Central memory CD8-positive, alpha-beta T cell (primary cell): ENCODE measurements at regions not wholly inside any gene's neighbourhood (a gene's known extent, or its start where the extent isn't known, plus 50 kb on each side); places are given as distances from the start of the nearest gene placed in this dataset.
A peak's percentile ranks its signal among the peaks of the same experiment; 100 is the strongest.

Experiments
- ATAC-seq: fragments of 150-1000 bp; cut with Tn5 transposase; replicated peaks from 2 replicates; pipeline ENCODE4 v1.10.0; 2022; ENCODE audit warnings: mild to moderate bottlenecking, moderate FRiP score, moderate number of reproducible peaks; ENCODE audit not compliant: poor library complexity, severe bottlenecking; ENCODE audit errors: extremely low read depth
- DNase-seq, 2 donors: peaks; one replicate each; pipeline ENCODE4 v3.0.0; 2021; ENCODE audit warnings: low spot score in 2 of 2
- H3K27ac Mint-ChIP-seq: one replicate; pipeline ENCODE4 v1.8.0; 2022; ENCODE audit warnings: low read depth, mild to moderate bottlenecking, moderate library complexity, mixed read lengths
- H3K27me3 Mint-ChIP-seq: one replicate; pipeline ENCODE4 v1.8.0; 2022; ENCODE audit warnings: mixed read lengths
- H3K36me3 Mint-ChIP-seq: one replicate; pipeline ENCODE4 v1.8.0; 2022; ENCODE audit warnings: mild to moderate bottlenecking, moderate library complexity, mixed read lengths; ENCODE audit not compliant: insufficient read depth
- H3K4me1 Mint-ChIP-seq: one replicate; pipeline ENCODE4 v1.8.0; 2022; ENCODE audit warnings: mixed read lengths
- H3K4me3 Mint-ChIP-seq: one replicate; pipeline ENCODE4 v1.8.0; 2022; ENCODE audit warnings: mild to moderate bottlenecking, moderate library complexity, mixed read lengths
- H3K9me3 Mint-ChIP-seq: one replicate; pipeline ENCODE4 v1.8.0; 2022; ENCODE audit warnings: mixed read lengths

DNA sequence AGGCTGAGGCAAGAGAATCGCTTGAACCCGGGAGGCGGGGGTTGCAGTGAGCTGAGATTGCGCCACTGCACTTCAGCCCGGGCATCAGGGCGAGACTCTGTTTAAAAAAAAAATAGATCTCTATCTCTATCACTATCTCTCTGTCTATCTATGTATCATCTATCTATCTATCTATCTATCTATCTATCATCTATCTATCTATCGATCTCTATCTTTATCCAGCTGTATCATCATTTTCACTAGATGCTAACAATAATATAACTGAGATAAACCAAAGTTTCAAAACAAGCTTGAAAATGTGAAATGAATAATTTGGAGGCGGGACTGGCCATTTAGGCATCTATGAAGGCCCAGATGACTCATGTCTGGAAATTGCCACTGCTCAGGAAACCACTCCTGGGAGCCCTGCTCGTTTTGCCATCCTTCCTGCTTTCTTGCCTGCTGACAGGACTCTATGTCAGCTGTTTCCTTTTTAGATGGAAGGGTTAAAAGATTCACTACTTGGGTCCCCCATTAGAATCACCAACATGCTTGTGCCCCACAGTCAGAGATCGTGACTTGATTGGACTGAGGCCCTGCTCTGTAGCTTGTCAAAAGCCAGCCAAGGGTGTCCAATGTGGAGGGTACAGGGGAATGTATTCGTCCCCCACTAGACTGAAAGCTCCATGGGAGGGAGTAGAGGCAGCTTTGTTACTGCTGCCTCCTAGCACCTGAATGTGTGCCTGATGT, 61.7 kb downstream of the UTRN start:
- no peaks in the 10 kb centered on the region for H3K27me3 Mint-ChIP-seq

DNA sequence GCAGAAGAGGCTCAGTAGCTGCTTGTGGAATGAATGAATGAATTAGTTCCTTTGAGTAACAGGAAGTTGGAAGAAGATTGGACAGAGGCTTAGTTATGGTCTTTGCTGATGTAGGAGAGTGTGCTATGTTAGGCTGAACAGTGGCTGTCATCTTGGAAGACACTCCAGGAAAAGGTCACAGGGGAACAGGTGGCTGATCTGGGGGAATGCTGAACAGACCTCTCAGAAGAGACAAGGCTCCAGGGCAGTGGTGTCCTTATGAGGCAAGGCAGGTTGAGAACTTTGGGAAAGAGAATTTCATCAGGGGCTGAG, 62.3 kb downstream of the UTRN start:
- DNase-seq (no peak), ATAC-seq (no peak)
- H3K4me3 Mint-ChIP-seq: peak overlapping the region; percentile 79
- peaks cover 91% of the 10 kb centered on the region for H3K4me1 Mint-ChIP-seq
- H3K36me3 Mint-ChIP-seq: peaks cover 16% of the 10 kb centered on the region
- H3K9me3 Mint-ChIP-seq: no peaks in the 10 kb centered on the region
- H3K27ac Mint-ChIP-seq: peak overlapping the region; percentile 95
- no peaks in the 10 kb centered on the region for H3K27me3 Mint-ChIP-seq

More for the DNA sequence above, 61.7 kb downstream of the UTRN start:
- Mint-ChIP-seq H3K36me3 (peaks cover 16% of the 10 kb centered on the region), H3K4me3 (peak overlapping the region; percentile 79), H3K9me3 (no peaks in the 10 kb centered on the region), H3K27ac (peak overlapping the region; percentile 95), H3K4me1 (peaks cover 91% of the 10 kb centered on the region)
- DNase-seq: no peak
- ATAC-seq: no peak

- peaks cover 91% of the 10 kb centered on the region for H3K4me1 Mint-ChIP-seq
- peaks cover 16% of the 10 kb centered on the region for H3K36me3 Mint-ChIP-seq
- peak overlapping the region; percentile 79 for H3K4me3 Mint-ChIP-seq
- no peak for DNase-seq
- H3K9me3 Mint-ChIP-seq: no peaks in the 10 kb centered on the region
- no peaks in the 10 kb centered on the region for H3K27me3 Mint-ChIP-seq
- ATAC-seq: no peak
- peak overlapping the region; percentile 95 for H3K27ac Mint-ChIP-seq
These were observed 62.8 kb downstream of the UTRN start for GRCh38 chr6:144347933-144348332.

- ATAC-seq (peak; percentile 49), DNase-seq (no peak)
- Mint-ChIP-seq H3K27me3 (no peaks in the 10 kb centered on the region), H3K9me3 (no peaks in the 10 kb centered on the region), H3K4me1 (peaks cover 88% of the 10 kb centered on the region), H3K27ac (peak overlapping the region; percentile 95), H3K36me3 (peaks cover 11% of the 10 kb centered on the region), H3K4me3 (peak overlapping the region; percentile 71)
These were observed 64.8 kb downstream of the UTRN start for GRCh38 chr6:144349690-144350527.

GRCh38 chr6:144350528-144350880, 65.4 kb downstream of the UTRN start:
- peak overlapping the region; percentile 71 for H3K4me3 Mint-ChIP-seq

DNA sequence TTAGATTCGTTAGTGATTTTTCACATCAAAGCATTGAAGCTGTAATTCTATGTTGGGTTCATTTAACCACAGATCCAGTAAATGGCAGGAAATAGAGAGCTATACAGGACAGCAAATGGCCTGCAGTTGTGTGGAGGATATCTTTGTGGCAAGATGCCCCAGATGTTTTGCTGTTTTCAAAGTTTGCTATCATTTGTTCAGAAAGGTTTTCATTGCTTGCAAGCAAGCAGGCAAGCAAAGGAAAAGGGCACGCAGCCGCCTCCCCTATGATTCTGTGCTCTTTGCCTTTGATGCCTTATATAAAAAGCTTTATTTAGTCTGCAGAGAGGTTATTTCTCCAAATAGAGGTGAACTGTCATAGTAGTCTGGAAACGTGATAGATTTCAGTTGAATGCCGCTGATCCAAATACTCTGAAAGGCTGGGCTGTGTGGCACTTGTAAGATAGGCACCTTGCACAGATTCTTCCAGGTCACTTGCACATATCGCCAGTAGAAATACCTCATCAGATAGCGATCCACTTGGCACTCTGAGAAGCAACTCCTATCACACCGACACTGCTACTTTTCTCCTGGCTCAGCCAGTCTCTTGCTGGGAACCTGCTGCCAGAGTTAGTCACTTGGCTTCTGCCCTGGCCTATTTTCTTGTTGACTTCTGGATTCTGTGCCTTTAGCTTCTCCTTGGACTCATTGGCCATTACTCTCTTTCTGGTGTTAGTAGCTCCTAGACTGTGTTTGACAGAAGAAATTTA, 66.4 kb downstream of the UTRN start:
- no peaks in the 10 kb centered on the region for H3K27me3 Mint-ChIP-seq
- H3K4me3 Mint-ChIP-seq: peak overlapping the region; percentile 71
- H3K9me3 Mint-ChIP-seq: no peaks in the 10 kb centered on the region
- DNase-seq (no peak), ATAC-seq (no peak)
- H3K4me1 Mint-ChIP-seq: peaks cover 86% of the 10 kb centered on the region
- H3K36me3 Mint-ChIP-seq: peaks cover 13% of the 10 kb centered on the region
- peak overlapping the region; percentile 95 for H3K27ac Mint-ChIP-seq

More at GRCh38 chr6:144350528-144350880, 65.4 kb downstream of the UTRN start:
- ATAC-seq (no peak), DNase-seq (no peak)
- Mint-ChIP-seq H3K9me3 (no peaks in the 10 kb centered on the region), H3K27me3 (no peaks in the 10 kb centered on the region), H3K36me3 (peaks cover 11% of the 10 kb centered on the region), H3K27ac (peak overlapping the region; percentile 95), H3K4me1 (peaks cover 86% of the 10 kb centered on the region)

DNA sequence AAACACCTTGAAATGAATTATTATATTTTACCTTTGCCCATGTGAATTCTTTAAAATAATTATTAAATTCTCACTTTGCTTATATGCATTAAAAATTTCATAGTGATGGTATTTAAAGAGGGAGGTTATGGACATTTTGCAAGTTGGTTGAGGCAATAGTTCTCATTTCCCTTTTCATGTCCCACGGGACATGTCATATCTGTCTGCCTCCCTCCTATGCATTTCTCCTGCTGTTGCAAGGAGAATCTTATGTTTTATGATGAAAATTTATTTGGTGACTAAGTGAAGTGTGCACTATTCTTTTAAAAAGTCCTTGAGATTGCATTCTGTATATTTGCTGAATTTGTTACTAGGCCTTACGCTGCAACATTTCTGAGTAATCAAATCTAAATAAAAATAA, 67.2 kb downstream of the UTRN start:
- H3K4me1 Mint-ChIP-seq: peaks cover 84% of the 10 kb centered on the region
- H3K36me3 Mint-ChIP-seq: peaks cover 12% of the 10 kb centered on the region
- H3K4me3 Mint-ChIP-seq: peak overlapping the region; percentile 71
- DNase-seq (no peak), ATAC-seq (no peak)
- peak overlapping the region; percentile 95 for H3K27ac Mint-ChIP-seq
- H3K9me3 Mint-ChIP-seq: no peaks in the 10 kb centered on the region
- no peaks in the 10 kb centered on the region for H3K27me3 Mint-ChIP-seq

DNA sequence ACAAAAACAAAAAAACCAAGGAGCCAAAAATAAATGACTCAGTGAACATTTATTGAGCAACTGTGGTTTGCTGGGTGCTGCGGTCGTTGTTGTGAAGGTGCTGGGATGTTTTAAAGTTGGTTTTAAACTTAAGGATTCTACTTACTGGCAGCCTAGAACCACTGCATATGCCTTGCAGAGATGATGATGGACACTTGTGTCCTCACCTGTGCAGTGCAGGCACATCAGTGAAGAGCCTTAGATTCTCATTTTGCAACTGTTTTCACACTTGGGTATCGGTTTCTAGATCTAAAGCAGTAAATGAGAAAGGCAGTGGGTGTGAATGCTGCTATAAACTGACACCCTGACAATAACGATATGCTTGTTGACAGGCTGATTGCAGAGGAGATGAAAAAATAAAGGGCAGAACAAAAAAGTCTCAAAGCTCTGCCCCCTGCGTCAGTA, 68.8 kb downstream of the UTRN start:
- DNase-seq (peak in 1 of 2 donors; percentile 51), ATAC-seq (peak; percentile 74)
- H3K4me3 Mint-ChIP-seq: peak overlapping the region; percentile 77
- peaks cover 83% of the 10 kb centered on the region for H3K4me1 Mint-ChIP-seq
- H3K36me3 Mint-ChIP-seq: peaks cover 13% of the 10 kb centered on the region
- H3K27ac Mint-ChIP-seq: peak overlapping the region; percentile 95
- no peaks in the 10 kb centered on the region for H3K9me3 Mint-ChIP-seq
- no peaks in the 10 kb centered on the region for H3K27me3 Mint-ChIP-seq

- Mint-ChIP-seq H3K9me3 (no peaks in the 10 kb centered on the region), H3K36me3 (peaks cover 12% of the 10 kb centered on the region), H3K27ac (peak overlapping the region; percentile 95), H3K27me3 (no peaks in the 10 kb centered on the region), H3K4me3 (no peak overlapping the region), H3K4me1 (peaks cover 85% of the 10 kb centered on the region)
- DNase-seq: no peak
- ATAC-seq: no peak
These were observed 74.6 kb downstream of the UTRN start for GRCh38 chr6:144359783-144360182.

DNA sequence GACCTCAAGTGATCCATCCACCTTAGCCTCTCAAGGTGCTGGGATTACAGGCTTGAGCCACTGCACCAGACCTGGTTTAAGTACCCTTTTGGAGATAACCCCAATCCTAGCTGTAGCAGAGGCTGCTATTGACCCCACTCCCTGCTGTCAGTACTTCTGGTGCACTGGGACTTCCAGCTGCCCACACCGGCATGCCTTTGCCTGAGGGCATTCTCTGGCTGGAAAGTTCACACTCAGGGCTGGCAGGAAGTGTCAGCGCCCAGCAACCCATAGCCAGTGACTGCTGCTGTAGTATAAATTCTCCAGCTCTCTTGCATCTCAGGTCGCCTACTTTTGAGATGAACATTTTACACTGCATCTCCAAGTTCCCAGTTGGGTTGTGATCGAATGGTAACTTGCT, 75.3 kb downstream of the UTRN start:
- H3K27ac Mint-ChIP-seq: peak overlapping the region; percentile 95

DNA sequence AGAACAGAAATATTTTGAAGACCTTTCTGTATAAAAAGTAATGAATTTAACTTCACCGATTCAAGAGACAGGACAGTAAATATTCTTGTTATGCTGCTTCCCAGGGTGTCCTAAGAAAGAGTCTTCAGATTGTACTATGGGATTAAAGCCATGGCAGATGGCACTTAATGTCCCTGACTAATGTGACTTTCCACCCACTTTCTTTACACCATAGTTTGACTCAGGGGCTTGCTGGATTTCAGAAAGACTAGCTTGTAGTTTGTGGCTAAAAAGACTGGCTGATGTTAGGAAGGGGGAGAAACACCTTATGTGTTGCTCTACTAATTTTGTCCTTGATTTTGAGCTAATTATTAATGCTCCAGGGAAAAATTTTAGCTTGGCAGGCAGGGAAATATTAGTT, 75.9 kb downstream of the UTRN start:
- H3K4me3 Mint-ChIP-seq: peak overlapping the region; percentile 9
- H3K9me3 Mint-ChIP-seq: no peaks in the 10 kb centered on the region
- H3K27me3 Mint-ChIP-seq: no peaks in the 10 kb centered on the region
- H3K36me3 Mint-ChIP-seq: peaks cover 11% of the 10 kb centered on the region
- H3K27ac Mint-ChIP-seq: peak overlapping the region; percentile 95
- DNase-seq: no peak
- ATAC-seq: no peak
- peaks cover 89% of the 10 kb centered on the region for H3K4me1 Mint-ChIP-seq

More for the DNA sequence above, 75.3 kb downstream of the UTRN start:
- H3K27me3 Mint-ChIP-seq: no peaks in the 10 kb centered on the region
- H3K36me3 Mint-ChIP-seq: peaks cover 11% of the 10 kb centered on the region
- ATAC-seq: no peak
- no peaks in the 10 kb centered on the region for H3K9me3 Mint-ChIP-seq
- peaks cover 87% of the 10 kb centered on the region for H3K4me1 Mint-ChIP-seq
- peak overlapping the region; percentile 9 for H3K4me3 Mint-ChIP-seq
- DNase-seq: no peak
